Type B pancreatic cell (in vitro differentiated cells): ENCODE measurements at regions not wholly inside any gene's neighbourhood (a gene's known extent, or its start where the extent isn't known, plus 50 kb on each side); places are given as distances from the start of the nearest gene placed in this dataset.

Source experiments
- DNase-seq: peaks from one replicate; pipeline ENCODE4 v3.0.0; 2021; ENCODE audit warnings: mixed read lengths; ENCODE audit not compliant: unreplicated experiment; ENCODE audit errors: extremely low spot score
- H3K27ac Mint-ChIP-seq: 2 replicates; pipeline ENCODE4 v1.8.0; 2021; ENCODE audit warnings: mild to moderate bottlenecking, mixed read lengths
- H3K27me3 Mint-ChIP-seq: 2 replicates; pipeline ENCODE4 v1.8.0; 2021; ENCODE audit warnings: mixed read lengths
- H3K36me3 Mint-ChIP-seq: 2 replicates; pipeline ENCODE4 v1.8.0; 2021; ENCODE audit warnings: mixed read lengths
- H3K4me1 Mint-ChIP-seq: one replicate; pipeline ENCODE4 v1.8.0; 2021; ENCODE audit warnings: mixed read lengths; ENCODE audit not compliant: unreplicated experiment
- H3K4me3 Mint-ChIP-seq: 2 replicates; pipeline ENCODE4 v1.8.0; 2021; ENCODE audit warnings: mild to moderate bottlenecking, mixed read lengths
- H3K9me3 Mint-ChIP-seq: 2 replicates; pipeline ENCODE4 v1.8.0; 2021; ENCODE audit warnings: mixed read lengths
- CTCF ChIP-seq: fragments of 200-600 bp; sonication (generic); conservative IDR thresholded peaks from 2 replicates; pipeline ENCODE4 v1.5.0; 2021; ENCODE audit warnings: antibody characterized with exemption, mild to moderate bottlenecking

- H3K27ac Mint-ChIP-seq: no peak overlapping the region
- TF ChIP-seq CTCF: no peak
- H3K27me3 Mint-ChIP-seq: peaks cover 54% of the 10 kb centered on the region
- no peaks in the 10 kb centered on the region for H3K36me3 Mint-ChIP-seq
- peak; percentile 51 for DNase-seq
- no peaks in the 10 kb centered on the region for H3K4me1 Mint-ChIP-seq
- H3K9me3 Mint-ChIP-seq: no peaks in the 10 kb centered on the region
- H3K4me3 Mint-ChIP-seq: no peak overlapping the region
Measured at GRCh38 chr22:49271831-49272230, 555.8 kb downstream of the BRD1 start.

- no peak for TF ChIP-seq CTCF
- no peak overlapping the region for H3K4me3 Mint-ChIP-seq
- no peak for DNase-seq
- peaks cover 58% of the 10 kb centered on the region for H3K27me3 Mint-ChIP-seq
- H3K9me3 Mint-ChIP-seq: no peaks in the 10 kb centered on the region
- H3K4me1 Mint-ChIP-seq: no peaks in the 10 kb centered on the region
- no peaks in the 10 kb centered on the region for H3K36me3 Mint-ChIP-seq
- no peak overlapping the region for H3K27ac Mint-ChIP-seq
Measured at GRCh38 chr22:49271369-49271727, 556.3 kb downstream of the BRD1 start.

GRCh38 chr22:49270595-49271368, 556.9 kb downstream of the BRD1 start:
- Mint-ChIP-seq H3K27me3 (peaks cover 58% of the 10 kb centered on the region), H3K36me3 (no peaks in the 10 kb centered on the region), H3K4me3 (no peak overlapping the region), H3K4me1 (no peaks in the 10 kb centered on the region), H3K9me3 (no peaks in the 10 kb centered on the region), H3K27ac (no peak overlapping the region)
- no peak for TF ChIP-seq CTCF
- peak; percentile 62 for DNase-seq

GRCh38 chr22:49269928-49270327, 557.7 kb downstream of the BRD1 start:
- H3K4me1 Mint-ChIP-seq: no peaks in the 10 kb centered on the region
- H3K27me3 Mint-ChIP-seq: peaks cover 54% of the 10 kb centered on the region
- no peaks in the 10 kb centered on the region for H3K9me3 Mint-ChIP-seq
- no peak overlapping the region for H3K4me3 Mint-ChIP-seq
- no peak overlapping the region for H3K27ac Mint-ChIP-seq
- no peak for TF ChIP-seq CTCF
- DNase-seq: peak; percentile 49
- H3K36me3 Mint-ChIP-seq: no peaks in the 10 kb centered on the region

GRCh38 chr22:49269371-49269770, 558.3 kb downstream of the BRD1 start:
- H3K4me3 Mint-ChIP-seq: no peak overlapping the region
- DNase-seq: peak; percentile 32
- no peaks in the 10 kb centered on the region for H3K9me3 Mint-ChIP-seq
- no peaks in the 10 kb centered on the region for H3K36me3 Mint-ChIP-seq
- no peak for TF ChIP-seq CTCF
- peaks cover 52% of the 10 kb centered on the region for H3K27me3 Mint-ChIP-seq
- H3K4me1 Mint-ChIP-seq: no peaks in the 10 kb centered on the region
- no peak overlapping the region for H3K27ac Mint-ChIP-seq
